ENCODE measurements at regions not wholly inside any gene's neighbourhood (a gene's known extent, or its start where the extent isn't known, plus 50 kb on each side); places are given as distances from the start of the nearest gene placed in this dataset.
A peak's percentile ranks its signal among the peaks of the same experiment; 100 is the strongest.

GRCh38 chr7:157482025-157482424, 145.2 kb downstream of the DNAJB6 start:
- DNase-seq (ENCODE audit: low spot score) = no peak

- peak; percentile 14 for DNase-seq (ENCODE audit: low spot score)
Observed at GRCh38 chr7:157482517-157483087, 145.8 kb downstream of the DNAJB6 start.

GRCh38 chr7:157483515-157483914, 146.7 kb downstream of the DNAJB6 start:
- DNase-seq (ENCODE audit: low spot score) = peak; percentile 53

GRCh38 chr7:157483971-157484410, 147.2 kb downstream of the DNAJB6 start:
- DNase-seq (ENCODE audit: low spot score) = peak; percentile 59

GRCh38 chr7:157484411-157485081, 147.7 kb downstream of the DNAJB6 start:
- DNase-seq (ENCODE audit: low spot score) = peak; percentile 57

- peak; percentile 49 for DNase-seq (ENCODE audit: low spot score)
Observed at GRCh38 chr7:157485361-157485831, 148.6 kb downstream of the DNAJB6 start.

- peak; percentile 28 for DNase-seq (ENCODE audit: low spot score)
Observed at GRCh38 chr7:157486007-157486755, 149.4 kb downstream of the DNAJB6 start.

GRCh38 chr7:157487046-157487770, 150.4 kb downstream of the DNAJB6 start:
- DNase-seq (ENCODE audit: low spot score) = peak; percentile 40

- DNase-seq (ENCODE audit: low spot score) = peak; percentile 49
Observed at GRCh38 chr7:157488281-157488680, 151.5 kb downstream of the DNAJB6 start.

GRCh38 chr7:157488966-157489365, 152.2 kb downstream of the DNAJB6 start:
- peak; percentile 15 for DNase-seq (ENCODE audit: low spot score)

Data from left forelimb (tissue), 1 donor.